ENCODE measurements at regions not wholly inside any gene's neighbourhood (a gene's known extent, or its start where the extent isn't known, plus 50 kb on each side); places are given as distances from the start of the nearest gene placed in this dataset.

DNA sequence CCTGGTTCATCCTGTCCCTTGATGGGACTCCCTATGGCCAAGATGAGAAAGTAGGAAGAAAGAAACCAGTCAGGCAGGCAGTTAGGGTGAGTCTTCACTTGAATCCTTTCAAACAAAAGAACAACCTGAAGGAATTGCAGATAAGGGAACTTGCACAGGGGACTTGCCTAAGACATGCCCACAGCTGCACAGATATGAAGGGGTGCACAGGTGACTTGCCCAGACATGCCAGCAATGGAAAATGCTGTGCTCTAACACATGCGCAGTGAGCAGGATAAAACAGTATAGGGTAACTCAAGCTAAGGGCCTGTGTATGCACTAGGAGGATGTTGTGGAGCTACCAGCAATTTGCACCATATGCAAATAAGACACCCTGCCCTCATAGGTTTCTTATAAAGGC, 404.6 kb upstream of the USP9Y start:
- no peak for TF ChIP-seq POLR2A (IDR thresholded peaks at IDR 0.05)
- TF ChIP-seq, protein P1, sequence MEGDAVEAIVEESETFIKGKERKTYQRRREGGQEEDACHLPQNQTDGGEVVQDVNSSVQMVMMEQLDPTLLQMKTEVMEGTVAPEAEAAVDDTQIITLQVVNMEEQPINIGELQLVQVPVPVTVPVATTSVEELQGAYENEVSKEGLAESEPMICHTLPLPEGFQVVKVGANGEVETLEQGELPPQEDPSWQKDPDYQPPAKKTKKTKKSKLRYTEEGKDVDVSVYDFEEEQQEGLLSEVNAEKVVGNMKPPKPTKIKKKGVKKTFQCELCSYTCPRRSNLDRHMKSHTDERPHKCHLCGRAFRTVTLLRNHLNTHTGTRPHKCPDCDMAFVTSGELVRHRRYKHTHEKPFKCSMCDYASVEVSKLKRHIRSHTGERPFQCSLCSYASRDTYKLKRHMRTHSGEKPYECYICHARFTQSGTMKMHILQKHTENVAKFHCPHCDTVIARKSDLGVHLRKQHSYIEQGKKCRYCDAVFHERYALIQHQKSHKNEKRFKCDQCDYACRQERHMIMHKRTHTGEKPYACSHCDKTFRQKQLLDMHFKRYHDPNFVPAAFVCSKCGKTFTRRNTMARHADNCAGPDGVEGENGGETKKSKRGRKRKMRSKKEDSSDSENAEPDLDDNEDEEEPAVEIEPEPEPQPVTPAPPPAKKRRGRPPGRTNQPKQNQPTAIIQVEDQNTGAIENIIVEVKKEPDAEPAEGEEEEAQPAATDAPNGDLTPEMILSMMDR (IDR thresholded peaks at IDR 0.05) = no peak
